ENCODE measurements at regions not wholly inside any gene's neighbourhood (a gene's known extent, or its start where the extent isn't known, plus 50 kb on each side); places are given as distances from the start of the nearest gene placed in this dataset.

GRCh38 chr6:84526631-84527030, 237.8 kb downstream of the TBX18 start:
- H3K27me3 ChIP-seq (replicated peaks) = no peaks in the 10 kb centered on the region
- H3K4me1 ChIP-seq (replicated peaks) = peaks cover 11% of the 10 kb centered on the region
- H3K36me3 ChIP-seq = no peaks in the 10 kb centered on the region
- no peak for DNase-seq (ENCODE audit: low read depth in 1 of 2, low spot score in 2 of 2)
- no peak overlapping the region for H3K4me3 ChIP-seq
- H3K27ac ChIP-seq = no peak overlapping the region
- no peaks in the 10 kb centered on the region for H3K9me3 ChIP-seq (replicated peaks)

DNA sequence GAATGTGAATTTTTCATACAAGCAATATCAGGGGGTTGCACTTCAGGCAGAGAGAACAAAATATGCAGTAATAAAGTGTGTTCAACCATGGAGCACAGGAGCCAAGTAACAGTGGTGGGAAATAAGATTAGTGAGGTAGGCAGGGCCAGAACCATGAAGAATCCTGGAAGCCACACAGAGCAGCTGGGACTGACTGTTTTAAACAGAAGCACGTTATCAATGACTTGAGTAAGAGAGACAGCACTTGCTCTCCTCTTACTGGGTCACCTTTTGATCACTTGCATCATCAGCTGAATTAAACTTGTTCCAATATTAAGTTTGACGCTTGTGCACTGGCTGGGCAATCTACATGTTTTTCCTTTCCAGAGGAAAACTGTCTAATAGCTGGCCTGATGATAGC, 238.5 kb downstream of the TBX18 start:
- H3K4me3 ChIP-seq = no peak overlapping the region
- no peaks in the 10 kb centered on the region for H3K36me3 ChIP-seq
- no peaks in the 10 kb centered on the region for H3K9me3 ChIP-seq (replicated peaks)
- no peak for DNase-seq (ENCODE audit: low read depth in 1 of 2, low spot score in 2 of 2)
- H3K27ac ChIP-seq = no peak overlapping the region
- peaks cover 13% of the 10 kb centered on the region for H3K4me1 ChIP-seq (replicated peaks)
- H3K27me3 ChIP-seq (replicated peaks) = no peaks in the 10 kb centered on the region

GRCh38 chr6:84524636-84525035, 239.8 kb downstream of the TBX18 start:
- H3K9me3 ChIP-seq (replicated peaks) = no peaks in the 10 kb centered on the region
- DNase-seq (ENCODE audit: low read depth in 1 of 2, low spot score in 2 of 2) = no peak

GRCh38 chr6:84522135-84522549, 242.3 kb downstream of the TBX18 start:
- Histone ChIP-seq H3K36me3 (no peaks in the 10 kb centered on the region), H3K4me3 (no peak overlapping the region), H3K27me3 (replicated peaks) (no peaks in the 10 kb centered on the region), H3K9me3 (replicated peaks) (no peaks in the 10 kb centered on the region), H3K4me1 (replicated peaks) (peaks cover 13% of the 10 kb centered on the region), H3K27ac (no peak overlapping the region)
- DNase-seq (ENCODE audit: low read depth in 1 of 2, low spot score in 2 of 2) = peak; percentile 52 to 75

More at GRCh38 chr6:84524636-84525035, 239.8 kb downstream of the TBX18 start:
- no peak overlapping the region for H3K27ac ChIP-seq
- no peaks in the 10 kb centered on the region for H3K36me3 ChIP-seq
- H3K4me1 ChIP-seq (replicated peaks) = peaks cover 13% of the 10 kb centered on the region
- no peak overlapping the region for H3K4me3 ChIP-seq
- H3K27me3 ChIP-seq (replicated peaks) = no peaks in the 10 kb centered on the region

DNA sequence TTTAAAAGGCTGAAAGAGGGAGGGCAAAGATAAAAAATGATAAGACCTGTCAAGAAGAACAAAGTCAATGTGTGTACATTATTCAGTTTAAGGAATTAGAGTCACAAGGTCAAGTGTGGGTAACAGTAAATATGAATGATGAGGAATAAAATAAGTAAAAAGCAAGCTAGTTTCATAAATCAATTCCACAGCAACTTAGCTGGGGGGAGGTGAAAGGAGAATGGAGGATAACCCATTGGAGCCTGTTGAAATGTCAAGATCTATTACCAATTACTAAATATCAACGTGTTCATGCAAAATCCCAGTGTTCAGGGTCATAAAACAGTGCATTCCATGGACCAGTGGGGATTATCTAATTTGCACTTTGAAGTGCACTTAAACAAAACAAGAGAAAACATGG, 242.9 kb downstream of the TBX18 start:
- Histone ChIP-seq H3K4me1 (replicated peaks) (peaks cover 13% of the 10 kb centered on the region), H3K27me3 (replicated peaks) (no peaks in the 10 kb centered on the region), H3K9me3 (replicated peaks) (no peaks in the 10 kb centered on the region), H3K27ac (no peak overlapping the region), H3K4me3 (no peak overlapping the region), H3K36me3 (no peaks in the 10 kb centered on the region)
- no peak for DNase-seq (ENCODE audit: low read depth in 1 of 2, low spot score in 2 of 2)

DNA sequence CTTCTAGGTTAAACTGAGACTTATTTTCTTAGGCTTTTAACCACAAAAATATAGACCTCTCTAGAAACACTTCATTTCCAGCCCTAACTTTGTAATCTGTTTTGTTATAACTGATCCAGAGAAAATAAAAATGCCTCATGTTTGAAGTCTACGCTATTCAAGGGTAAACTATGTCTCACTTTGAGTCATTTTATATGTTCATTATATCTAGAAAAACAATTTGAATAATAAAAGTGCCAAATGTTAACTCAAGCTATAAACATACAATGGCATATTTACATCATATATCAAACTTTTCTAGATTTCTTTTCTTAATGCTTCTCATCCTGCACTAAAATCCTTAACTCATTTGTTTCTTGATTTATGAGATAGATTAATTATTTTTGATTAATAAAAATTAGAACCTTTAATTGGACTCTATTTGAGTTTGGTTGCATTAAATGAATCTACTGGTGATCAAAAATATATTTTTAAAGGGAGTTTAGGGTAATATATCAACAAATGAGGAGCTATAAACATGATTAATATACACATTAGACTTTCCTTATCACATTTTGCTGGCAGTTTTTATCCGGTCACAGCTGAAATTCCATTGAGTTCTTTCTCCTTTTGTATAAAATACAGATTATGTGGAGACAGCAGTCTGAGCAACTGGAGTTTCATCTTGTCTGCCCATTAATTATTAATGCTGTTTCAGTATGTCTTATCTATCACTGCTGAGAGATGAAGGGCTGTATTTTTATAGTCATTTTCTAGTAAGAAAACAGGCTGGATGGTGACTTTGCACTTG, 246.5 kb downstream of the TBX18 start:
- H3K27me3 ChIP-seq (replicated peaks) = no peaks in the 10 kb centered on the region
- H3K4me1 ChIP-seq (replicated peaks) = peaks cover 17% of the 10 kb centered on the region
- no peak for DNase-seq (ENCODE audit: low read depth in 1 of 2, low spot score in 2 of 2)
- no peaks in the 10 kb centered on the region for H3K9me3 ChIP-seq (replicated peaks)
- no peak overlapping the region for H3K27ac ChIP-seq
- H3K36me3 ChIP-seq = no peaks in the 10 kb centered on the region
- H3K4me3 ChIP-seq = no peak overlapping the region

DNA sequence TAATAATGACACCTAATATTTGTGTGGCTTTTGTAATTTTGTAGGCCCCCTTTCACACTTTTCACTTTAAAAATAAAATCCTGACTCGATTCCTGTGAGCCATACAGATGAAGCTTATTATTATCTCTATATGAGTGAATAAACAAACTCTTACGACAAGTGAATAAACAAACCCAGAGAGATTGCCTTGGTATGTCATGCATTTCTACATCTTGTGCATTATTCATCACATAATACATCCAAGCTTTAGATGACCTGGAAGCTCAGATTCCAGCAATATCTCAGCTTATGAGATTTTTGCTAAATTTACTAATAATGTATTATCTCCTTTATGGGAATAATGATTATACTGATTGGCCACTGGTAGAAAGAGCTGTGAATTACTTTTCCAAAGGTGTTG, 248.2 kb downstream of the TBX18 start:
- Histone ChIP-seq H3K27ac (no peak overlapping the region), H3K9me3 (replicated peaks) (no peaks in the 10 kb centered on the region), H3K36me3 (no peaks in the 10 kb centered on the region), H3K4me1 (replicated peaks) (peaks cover 4% of the 10 kb centered on the region; the same call in 1 of the 2 replicates), H3K4me3 (no peak overlapping the region), H3K27me3 (replicated peaks) (no peaks in the 10 kb centered on the region)
- DNase-seq (ENCODE audit: low read depth in 1 of 2, low spot score in 2 of 2) = no peak

- Histone ChIP-seq H3K27me3 (replicated peaks) (no peaks in the 10 kb centered on the region), H3K36me3 (no peaks in the 10 kb centered on the region), H3K9me3 (replicated peaks) (no peaks in the 10 kb centered on the region), H3K27ac (no peak overlapping the region), H3K4me3 (no peak overlapping the region), H3K4me1 (replicated peaks) (peaks cover 4% of the 10 kb centered on the region; the same call in 1 of the 2 replicates)
- DNase-seq (ENCODE audit: low read depth in 1 of 2, low spot score in 2 of 2) = peak in 1 of 2 experiments; percentile 14
Measured at GRCh38 chr6:84515067-84515466, 249.3 kb downstream of the TBX18 start.

DNA sequence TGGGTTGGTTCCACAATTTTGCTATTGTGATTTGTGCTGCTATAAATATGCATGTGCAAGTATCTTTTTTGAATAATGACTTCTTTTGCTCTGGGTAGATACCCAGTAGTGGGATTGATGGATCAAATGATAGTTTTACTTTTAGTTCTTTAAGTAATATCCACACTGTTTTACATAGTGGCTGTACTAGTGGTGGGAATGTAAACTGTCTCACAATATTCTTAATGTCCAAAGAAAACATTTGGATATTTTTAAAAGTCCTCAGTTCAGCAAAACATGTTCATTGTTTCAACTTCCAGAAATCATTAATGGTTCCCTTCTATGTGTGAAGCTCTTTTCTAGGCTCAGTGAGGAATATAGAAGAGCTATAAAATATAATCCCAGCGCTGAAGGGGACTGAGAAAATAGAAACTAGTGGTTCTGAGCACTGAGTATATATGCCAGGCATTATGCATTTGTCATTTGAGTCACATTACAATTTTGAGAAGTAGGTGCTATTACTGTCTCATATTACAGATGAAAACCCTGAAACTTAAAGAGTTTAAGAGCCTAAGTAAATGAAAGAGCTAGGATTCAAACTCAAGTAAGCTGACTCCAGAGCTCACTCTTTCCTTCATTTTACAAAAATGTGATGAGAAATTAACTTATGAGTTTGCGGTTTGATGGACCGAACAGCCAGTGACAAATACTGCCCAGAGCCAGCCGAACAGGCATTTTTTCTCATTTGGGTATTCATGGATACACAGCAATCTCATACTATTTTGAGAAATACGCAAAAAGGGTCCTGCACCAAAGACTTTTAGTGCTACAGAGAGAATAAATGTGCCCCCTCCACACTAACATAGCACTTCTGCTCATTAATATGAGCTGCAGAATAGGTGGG, 250.1 kb downstream of the TBX18 start:
- Histone ChIP-seq H3K4me3 (no peak overlapping the region), H3K9me3 (replicated peaks) (no peaks in the 10 kb centered on the region), H3K4me1 (replicated peaks) (peaks cover 4% of the 10 kb centered on the region; the same call in 1 of the 2 replicates), H3K36me3 (no peaks in the 10 kb centered on the region), H3K27me3 (replicated peaks) (no peaks in the 10 kb centered on the region), H3K27ac (no peak overlapping the region)
- DNase-seq (ENCODE audit: low read depth in 1 of 2, low spot score in 2 of 2) = no peak

DNA sequence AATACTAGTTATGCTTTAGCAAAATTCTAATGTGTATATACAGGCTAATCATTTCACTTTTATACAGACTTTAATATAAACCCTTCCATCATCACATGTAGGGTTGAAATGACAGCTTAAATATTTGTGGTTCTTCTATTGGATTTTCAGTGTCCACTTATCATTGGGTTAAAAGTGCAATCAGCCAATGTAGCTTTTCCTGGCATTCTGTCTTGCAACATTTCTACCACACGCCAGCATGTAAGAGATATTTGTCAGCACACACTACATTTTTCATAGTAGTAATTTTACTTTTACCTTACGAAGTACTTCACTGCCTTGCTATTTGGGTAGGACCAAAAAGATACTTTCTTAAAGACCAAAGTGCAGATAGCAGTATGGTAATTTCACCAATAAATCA, 252.0 kb downstream of the TBX18 start:
- H3K9me3 ChIP-seq (replicated peaks) = no peaks in the 10 kb centered on the region
- no peak overlapping the region for H3K4me3 ChIP-seq
- H3K27ac ChIP-seq = no peak overlapping the region
- peaks cover 14% of the 10 kb centered on the region for H3K4me1 ChIP-seq (replicated peaks)
- no peak for DNase-seq (ENCODE audit: low read depth in 1 of 2, low spot score in 2 of 2)
- no peaks in the 10 kb centered on the region for H3K36me3 ChIP-seq
- no peaks in the 10 kb centered on the region for H3K27me3 ChIP-seq (replicated peaks)

GRCh38 chr6:84511929-84512328, 252.5 kb downstream of the TBX18 start:
- H3K27me3 ChIP-seq (replicated peaks) = no peaks in the 10 kb centered on the region
- H3K4me1 ChIP-seq (replicated peaks) = peaks cover 14% of the 10 kb centered on the region
- no peak for DNase-seq (ENCODE audit: low read depth in 1 of 2, low spot score in 2 of 2)
- H3K9me3 ChIP-seq (replicated peaks) = no peaks in the 10 kb centered on the region
- H3K27ac ChIP-seq = no peak overlapping the region
- H3K36me3 ChIP-seq = no peaks in the 10 kb centered on the region
- no peak overlapping the region for H3K4me3 ChIP-seq

GRCh38 chr6:84508981-84509380, 255.4 kb downstream of the TBX18 start:
- no peak for DNase-seq (ENCODE audit: low read depth in 1 of 2, low spot score in 2 of 2)
- Histone ChIP-seq H3K4me3 (no peak overlapping the region), H3K27me3 (replicated peaks) (no peaks in the 10 kb centered on the region), H3K27ac (peak overlapping the region; percentile 25; the same call in 1 of the 2 replicates), H3K36me3 (no peaks in the 10 kb centered on the region), H3K9me3 (replicated peaks) (no peaks in the 10 kb centered on the region), H3K4me1 (replicated peaks) (peaks cover 10% of the 10 kb centered on the region)

GRCh38 chr6:84508334-84508733, 256.1 kb downstream of the TBX18 start:
- Histone ChIP-seq H3K4me1 (replicated peaks) (peaks cover 10% of the 10 kb centered on the region), H3K9me3 (replicated peaks) (no peaks in the 10 kb centered on the region), H3K27me3 (replicated peaks) (no peaks in the 10 kb centered on the region), H3K4me3 (no peak overlapping the region), H3K36me3 (no peaks in the 10 kb centered on the region), H3K27ac (peak overlapping the region; percentile 25)
- no peak for DNase-seq (ENCODE audit: low read depth in 1 of 2, low spot score in 2 of 2)

GRCh38 chr6:84504025-84504424, 260.4 kb downstream of the TBX18 start:
- Histone ChIP-seq H3K27me3 (replicated peaks) (no peaks in the 10 kb centered on the region), H3K9me3 (replicated peaks) (no peaks in the 10 kb centered on the region; the same call in 1 of the 2 replicates), H3K36me3 (no peaks in the 10 kb centered on the region), H3K27ac (no peak overlapping the region), H3K4me1 (replicated peaks) (peaks cover 18% of the 10 kb centered on the region), H3K4me3 (no peak overlapping the region)
- no peak for DNase-seq (ENCODE audit: low read depth in 1 of 2, low spot score in 2 of 2)
